PC-9 (cell line): ENCODE measurements at regions not wholly inside any gene's neighbourhood (a gene's known extent, or its start where the extent isn't known, plus 50 kb on each side); places are given as distances from the start of the nearest gene placed in this dataset.
"Not testable (repeated sequence)": the region's sequence is repeated elsewhere in the genome, so short reads cannot be mapped to it uniquely, and the experiment has no call there.

Experiments used
- EZH2 ChIP-seq: fragments of 200-600 bp; sonication (generic); IDR thresholded peaks from 2 replicates; pipeline ENCODE4 v1.8.0; 2017; ENCODE audit warnings: antibody characterized with exemption, low read depth
- TF ChIP-seq, protein P1 (sequence below): fragments of 200-600 bp; sonication (generic); conservative IDR thresholded peaks from 2 replicates; pipeline ENCODE4 v1.6.1; 2017; ENCODE audit warnings: mixed run types, antibody characterized with exemption, mild to moderate bottlenecking, moderate library complexity

DNA sequence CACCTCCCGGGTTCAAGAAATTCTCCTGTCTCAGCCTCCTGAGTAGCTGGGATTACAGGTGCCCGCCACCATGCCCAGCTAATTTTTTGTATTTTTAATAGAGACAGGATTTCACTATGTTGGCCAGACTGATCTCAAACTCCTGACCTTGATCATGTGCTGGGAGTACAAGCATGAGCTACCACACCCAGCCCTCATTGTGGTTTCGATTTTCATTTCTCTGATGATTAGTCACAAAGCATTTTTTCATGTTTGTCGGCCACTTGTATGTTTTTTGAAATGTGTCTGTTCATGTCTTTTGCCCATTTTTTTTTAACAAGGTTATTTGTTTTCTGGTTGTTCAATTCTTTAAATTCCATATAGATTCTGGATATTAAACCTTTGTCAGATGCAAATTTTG is 138.2 kb upstream of the MSX2 start:
- TF ChIP-seq, protein P1, sequence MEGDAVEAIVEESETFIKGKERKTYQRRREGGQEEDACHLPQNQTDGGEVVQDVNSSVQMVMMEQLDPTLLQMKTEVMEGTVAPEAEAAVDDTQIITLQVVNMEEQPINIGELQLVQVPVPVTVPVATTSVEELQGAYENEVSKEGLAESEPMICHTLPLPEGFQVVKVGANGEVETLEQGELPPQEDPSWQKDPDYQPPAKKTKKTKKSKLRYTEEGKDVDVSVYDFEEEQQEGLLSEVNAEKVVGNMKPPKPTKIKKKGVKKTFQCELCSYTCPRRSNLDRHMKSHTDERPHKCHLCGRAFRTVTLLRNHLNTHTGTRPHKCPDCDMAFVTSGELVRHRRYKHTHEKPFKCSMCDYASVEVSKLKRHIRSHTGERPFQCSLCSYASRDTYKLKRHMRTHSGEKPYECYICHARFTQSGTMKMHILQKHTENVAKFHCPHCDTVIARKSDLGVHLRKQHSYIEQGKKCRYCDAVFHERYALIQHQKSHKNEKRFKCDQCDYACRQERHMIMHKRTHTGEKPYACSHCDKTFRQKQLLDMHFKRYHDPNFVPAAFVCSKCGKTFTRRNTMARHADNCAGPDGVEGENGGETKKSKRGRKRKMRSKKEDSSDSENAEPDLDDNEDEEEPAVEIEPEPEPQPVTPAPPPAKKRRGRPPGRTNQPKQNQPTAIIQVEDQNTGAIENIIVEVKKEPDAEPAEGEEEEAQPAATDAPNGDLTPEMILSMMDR, result not testable (repeated sequence)
- not testable (repeated sequence) for TF ChIP-seq EZH2
